Stimulated activated CD8-positive, alpha-beta memory T cell treated with anti-CD3 and anti-CD28 coated beads, Interleukin-15, amount 100 ng/mL, for 24 hours (primary cell): ENCODE measurements at regions not wholly inside any gene's neighbourhood (a gene's known extent, or its start where the extent isn't known, plus 50 kb on each side); places are given as distances from the start of the nearest gene placed in this dataset.
"Not testable (repeated sequence)": the region's sequence is repeated elsewhere in the genome, so short reads cannot be mapped to it uniquely, and the experiment has no call there.

ENCODE experiments used
- DNase-seq: peaks from one replicate; pipeline ENCODE4 v3.0.0-alpha.2; 2020; ENCODE audit warnings: low read depth

GRCh38 chr6:4378319-4378996 is 243.1 kb upstream of the ECI2 start:
- DNase-seq = no peak

- DNase-seq = no peak
Measured at GRCh38 chr6:4377603-4378002, 242.2 kb upstream of the ECI2 start.

- DNase-seq = no peak
Measured at GRCh38 chr6:4374216-4374615, 238.8 kb upstream of the ECI2 start.

- DNase-seq = no peak
Measured at GRCh38 chr6:4372866-4373265, 237.5 kb upstream of the ECI2 start.

GRCh38 chr6:4371207-4371921 is 236.0 kb upstream of the ECI2 start:
- no peak for DNase-seq

GRCh38 chr6:4370066-4370465 is 234.7 kb upstream of the ECI2 start:
- DNase-seq = no peak

GRCh38 chr6:4369616-4370015 is 234.2 kb upstream of the ECI2 start:
- DNase-seq = no peak

GRCh38 chr6:4368649-4369048 is 233.3 kb upstream of the ECI2 start:
- no peak for DNase-seq

GRCh38 chr6:4367643-4368042 is 232.3 kb upstream of the ECI2 start:
- DNase-seq = no peak

GRCh38 chr6:4366635-4367395 is 231.4 kb upstream of the ECI2 start:
- DNase-seq = no peak

GRCh38 chr6:4365686-4366085 is 230.3 kb upstream of the ECI2 start:
- no peak for DNase-seq

GRCh38 chr6:4364711-4365110 is 229.3 kb upstream of the ECI2 start:
- DNase-seq = no peak

- DNase-seq = no peak
Measured at GRCh38 chr6:4364172-4364571, 228.8 kb upstream of the ECI2 start.

- no peak for DNase-seq
Measured at GRCh38 chr6:4363656-4364055, 228.3 kb upstream of the ECI2 start.

- DNase-seq = no peak
Measured at GRCh38 chr6:4362326-4362725, 227.0 kb upstream of the ECI2 start.

GRCh38 chr6:4360920-4361319 is 225.5 kb upstream of the ECI2 start:
- no peak for DNase-seq

- no peak for DNase-seq
Measured at GRCh38 chr6:4359108-4359730, 223.8 kb upstream of the ECI2 start.

GRCh38 chr6:4358414-4359107 is 223.2 kb upstream of the ECI2 start:
- no peak for DNase-seq

- DNase-seq = not testable (repeated sequence)
Measured at GRCh38 chr6:4357660-4358152, 222.3 kb upstream of the ECI2 start.

GRCh38 chr6:4356899-4357659 is 221.7 kb upstream of the ECI2 start:
- DNase-seq = no peak

- DNase-seq = no peak
Measured at GRCh38 chr6:4355241-4355640, 219.9 kb upstream of the ECI2 start.
